Tibial nerve (tissue), 4 donors: ENCODE measurements at regions not wholly inside any gene's neighbourhood (a gene's known extent, or its start where the extent isn't known, plus 50 kb on each side); places are given as distances from the start of the nearest gene placed in this dataset.

Source experiments
- CTCF ChIP-seq, 5 experiments: fragments of 200-600 bp in 3 of 5; fragments of 450-650 bp in 2 of 5; sonication (generic) in 3 of 5; IDR thresholded peaks; one replicate each; pipeline ENCODE4 v1.5.1; 2016 to 2019; ENCODE audit warnings: antibody characterized with exemption in 5 of 5, mild to moderate bottlenecking in 3 of 5, moderate library complexity in 2 of 5
- EP300 ChIP-seq, 2 donors: sonication (generic); formaldehyde crosslinking; IDR thresholded peaks; one replicate each; pipeline ENCODE4 v1.6.1; 2017; ENCODE audit warnings: antibody characterized with exemption in 2 of 2, mild to moderate bottlenecking in 1 of 2
- POLR2A ChIP-seq, 2 donors: fragments of 450-650 bp; IDR thresholded peaks; one replicate each; pipeline ENCODE4 v1.6.1; 2017; ENCODE audit warnings: antibody characterized with exemption in 2 of 2, mild to moderate bottlenecking in 2 of 2, moderate library complexity in 2 of 2

GRCh38 chr3:67167481-67167880, 169.4 kb downstream of the KBTBD8 start:
- no peak for TF ChIP-seq CTCF (IDR thresholded peaks at IDR 0.05)
- TF ChIP-seq POLR2A (IDR thresholded peaks at IDR 0.05) = no peak
- TF ChIP-seq EP300 (IDR thresholded peaks at IDR 0.05) = no peak
